RWPE1 (cell line): ENCODE measurements at regions not wholly inside any gene's neighbourhood (a gene's known extent, or its start where the extent isn't known, plus 50 kb on each side); places are given as distances from the start of the nearest gene placed in this dataset.
"Not testable (repeated sequence)": the region's sequence is repeated elsewhere in the genome, so short reads cannot be mapped to it uniquely, and the experiment has no call there.

ENCODE experiments used
- CTCF ChIA-PET: fragments of 350-600 bp; sonication (Branson Sonifier 250); formaldehyde crosslinking; extraction: SDS; loops from one replicate; lab custom pipeline; 2021; lab: Yijun Ruan, JAX
- POLR2A ChIA-PET: fragments of 400-600 bp; formaldehyde crosslinking; extraction: SDS; loops from one replicate; lab custom pipeline; 2020; ENCODE audit warnings: antibody characterized with exemption; ENCODE audit not compliant: low non-redundant PET; lab: Yijun Ruan, JAX
- DNase-seq: peaks from one replicate; pipeline ENCODE4 v3.0.0; 2012; ENCODE audit warnings: low spot score
- H3K27ac ChIP-seq: fragments of 450-650 bp; 2 replicates; pipeline ENCODE4 v1.5.1; 2017
- CTCF ChIP-seq: fragments of 450-650 bp; conservative IDR thresholded peaks from 2 replicates; pipeline ENCODE4 v1.5.1; 2017; ENCODE audit warnings: low read depth, mild to moderate bottlenecking

- POLR2A ChIA-PET: no interaction called here
- no peak for DNase-seq
- CTCF ChIA-PET: no interaction called here
- no peak for TF ChIP-seq CTCF
- no peak overlapping the region for H3K27ac ChIP-seq
These were observed 979.7 kb downstream of the RAPGEF2 start for GRCh38 chr4:160082432-160083207.

DNA sequence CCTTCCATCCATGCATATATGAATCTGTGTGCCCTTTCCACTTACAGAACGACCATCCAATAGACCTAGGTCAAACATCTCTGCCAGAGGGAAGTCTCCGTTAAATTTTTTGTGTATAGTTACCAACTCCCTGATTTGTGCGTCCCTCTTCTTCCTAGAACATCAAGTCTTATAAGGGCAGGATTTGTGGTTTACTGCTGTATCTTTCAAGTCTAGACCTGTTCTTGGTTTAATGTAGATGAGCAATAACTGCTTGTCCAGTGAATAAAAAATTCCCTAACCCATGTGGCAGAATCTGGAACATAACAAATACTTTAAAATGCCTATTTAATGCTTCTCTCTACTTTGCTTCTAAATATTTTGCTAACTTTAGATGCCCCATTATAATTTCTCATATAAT is 988.8 kb downstream of the RAPGEF2 start:
- DNase-seq: peak; percentile 45
- ChIA-PET CTCF (no interaction called here), POLR2A (no interaction called here)
- no peak overlapping the region for H3K27ac ChIP-seq
- no peak for TF ChIP-seq CTCF

GRCh38 chr4:160100316-160100715 is 997.4 kb downstream of the RAPGEF2 start:
- DNase-seq: no peak
- CTCF ChIA-PET: interaction anchor here (0.7 kb wide), 1 partner anchor 1195 kb away, joined by 4 read pairs; no protein-coding TSS in a partner anchor
- POLR2A ChIA-PET: no interaction called here
- TF ChIP-seq CTCF: no peak
- H3K27ac ChIP-seq: no peak overlapping the region

- no peak overlapping the region for H3K27ac ChIP-seq
- TF ChIP-seq CTCF: no peak
- DNase-seq: no peak
- ChIA-PET CTCF (no interaction called here), POLR2A (no interaction called here)
These were observed 1008.0 kb downstream of the RAPGEF2 start for GRCh38 chr4:160110891-160111290.

DNA sequence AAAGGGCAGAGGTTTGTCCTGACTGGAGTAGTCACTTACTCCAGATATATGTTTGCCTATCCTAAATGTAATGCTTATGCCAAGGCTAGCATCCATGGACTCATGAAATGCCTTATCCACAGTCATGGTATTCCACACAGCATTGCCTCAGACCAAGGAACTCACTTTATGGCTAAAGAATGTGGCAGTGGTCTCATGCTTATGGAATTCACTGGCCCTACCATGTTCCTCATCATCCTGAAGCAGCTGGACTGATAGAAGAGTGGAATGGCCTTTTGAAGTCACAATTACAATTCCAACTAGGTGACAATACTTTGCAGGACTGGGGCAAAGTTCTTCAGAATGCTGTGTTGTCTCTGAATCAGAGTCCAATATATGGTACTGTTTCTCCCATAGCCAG is 1014.8 kb downstream of the RAPGEF2 start:
- ChIA-PET CTCF (no interaction called here), POLR2A (no interaction called here)
- TF ChIP-seq CTCF: no peak
- no peak overlapping the region for H3K27ac ChIP-seq
- no peak for DNase-seq

- POLR2A ChIA-PET, DNase-seq, CTCF ChIA-PET, H3K27ac ChIP-seq: not testable (repeated sequence)
These were observed 1022.9 kb downstream of the RAPGEF2 start for GRCh38 chr4:160125576-160126287.

- no peak for TF ChIP-seq CTCF
- ChIA-PET POLR2A (no interaction called here), CTCF (no interaction called here)
- no peak overlapping the region for H3K27ac ChIP-seq
- DNase-seq: no peak
These were observed 1024.3 kb downstream of the RAPGEF2 start for GRCh38 chr4:160127211-160127610.
